ENCODE measurements at regions not wholly inside any gene's neighbourhood (a gene's known extent, or its start where the extent isn't known, plus 50 kb on each side); places are given as distances from the start of the nearest gene placed in this dataset.

GRCh38 chr16:25311950-25312349 lies 54.3 kb upstream of the ZKSCAN2 start:
- TF ChIP-seq CTCF (IDR thresholded peaks at IDR 0.05) (no peak), POLR2A (IDR thresholded peaks at IDR 0.05) (no peak), EP300 (IDR thresholded peaks at IDR 0.05) (no peak)
